ENCODE measurements at regions not wholly inside any gene's neighbourhood (a gene's known extent, or its start where the extent isn't known, plus 50 kb on each side); places are given as distances from the start of the nearest gene placed in this dataset.
"Not testable (repeated sequence)": the region's sequence is repeated elsewhere in the genome, so short reads cannot be mapped to it uniquely, and the experiment has no call there.

DNA sequence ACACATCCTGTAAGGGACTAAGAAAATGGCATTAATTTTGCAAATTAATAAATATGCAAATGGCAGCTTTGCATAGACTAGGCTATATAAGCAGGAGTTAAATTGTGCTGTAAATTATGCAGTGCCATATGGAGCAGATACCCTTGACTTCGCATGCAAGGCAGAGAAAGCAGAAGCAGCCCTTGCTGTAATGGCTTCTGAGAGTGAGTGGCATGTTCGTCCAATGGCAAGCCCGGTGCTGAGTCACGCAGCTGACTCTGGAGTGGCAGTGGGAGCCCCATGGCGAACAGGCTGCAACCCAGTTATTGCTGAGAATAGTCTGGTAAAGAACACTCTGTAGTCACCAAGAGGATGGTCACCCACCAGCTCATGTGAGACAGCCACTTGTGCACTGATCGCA lies 1186.5 kb downstream of the TYW1 start:
- TF ChIP-seq, protein P1, sequence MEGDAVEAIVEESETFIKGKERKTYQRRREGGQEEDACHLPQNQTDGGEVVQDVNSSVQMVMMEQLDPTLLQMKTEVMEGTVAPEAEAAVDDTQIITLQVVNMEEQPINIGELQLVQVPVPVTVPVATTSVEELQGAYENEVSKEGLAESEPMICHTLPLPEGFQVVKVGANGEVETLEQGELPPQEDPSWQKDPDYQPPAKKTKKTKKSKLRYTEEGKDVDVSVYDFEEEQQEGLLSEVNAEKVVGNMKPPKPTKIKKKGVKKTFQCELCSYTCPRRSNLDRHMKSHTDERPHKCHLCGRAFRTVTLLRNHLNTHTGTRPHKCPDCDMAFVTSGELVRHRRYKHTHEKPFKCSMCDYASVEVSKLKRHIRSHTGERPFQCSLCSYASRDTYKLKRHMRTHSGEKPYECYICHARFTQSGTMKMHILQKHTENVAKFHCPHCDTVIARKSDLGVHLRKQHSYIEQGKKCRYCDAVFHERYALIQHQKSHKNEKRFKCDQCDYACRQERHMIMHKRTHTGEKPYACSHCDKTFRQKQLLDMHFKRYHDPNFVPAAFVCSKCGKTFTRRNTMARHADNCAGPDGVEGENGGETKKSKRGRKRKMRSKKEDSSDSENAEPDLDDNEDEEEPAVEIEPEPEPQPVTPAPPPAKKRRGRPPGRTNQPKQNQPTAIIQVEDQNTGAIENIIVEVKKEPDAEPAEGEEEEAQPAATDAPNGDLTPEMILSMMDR (IDR thresholded peaks at IDR 0.05; ENCODE audit: insufficient read depth, low read depth, low read length, missing control alignments), result no peak
- no peak for DNase-seq (ENCODE audit: low read depth)
- H3K4me3 ChIP-seq (ENCODE audit: low read depth, low read length), result no peak overlapping the region

DNA sequence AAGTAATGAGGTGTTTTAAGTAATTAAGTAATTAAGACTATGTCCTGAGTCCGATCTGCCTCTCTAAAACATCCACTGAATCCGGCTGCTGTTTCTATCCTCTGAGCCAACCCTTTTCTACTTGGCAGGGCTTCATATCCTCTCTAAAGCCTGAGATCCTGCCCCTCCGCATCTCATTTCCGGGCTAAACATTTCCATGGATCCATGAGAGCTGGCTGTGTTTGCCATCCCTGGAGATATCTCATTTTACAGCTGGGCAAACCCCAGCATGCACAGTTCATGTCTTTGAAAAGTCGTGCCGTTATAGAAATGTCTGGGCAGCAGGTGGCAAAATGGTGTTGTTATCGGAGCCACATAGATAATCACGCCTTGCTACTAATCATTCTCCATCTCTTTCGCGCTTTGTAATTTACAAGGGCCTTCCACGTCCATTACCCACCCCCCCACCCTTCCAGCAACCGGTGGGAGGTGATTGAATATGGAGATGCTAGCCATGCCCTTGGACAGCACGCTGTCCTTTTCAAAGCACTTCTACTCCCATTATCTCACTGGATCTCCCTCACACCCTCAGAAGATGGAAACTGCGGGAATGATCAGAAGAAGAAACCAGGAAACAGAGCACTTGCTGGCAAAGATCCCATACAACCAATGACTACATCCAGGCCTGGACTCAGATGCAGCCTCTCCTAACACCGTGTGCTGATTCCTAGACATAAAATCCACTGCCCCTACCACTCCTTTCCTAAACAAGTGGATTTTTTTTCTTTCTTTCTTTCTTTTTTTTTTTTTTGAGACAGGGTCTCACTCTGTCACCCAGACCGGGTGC lies 1189.2 kb downstream of the TYW1 start:
- DNase-seq (ENCODE audit: low read depth), result no peak

DNA sequence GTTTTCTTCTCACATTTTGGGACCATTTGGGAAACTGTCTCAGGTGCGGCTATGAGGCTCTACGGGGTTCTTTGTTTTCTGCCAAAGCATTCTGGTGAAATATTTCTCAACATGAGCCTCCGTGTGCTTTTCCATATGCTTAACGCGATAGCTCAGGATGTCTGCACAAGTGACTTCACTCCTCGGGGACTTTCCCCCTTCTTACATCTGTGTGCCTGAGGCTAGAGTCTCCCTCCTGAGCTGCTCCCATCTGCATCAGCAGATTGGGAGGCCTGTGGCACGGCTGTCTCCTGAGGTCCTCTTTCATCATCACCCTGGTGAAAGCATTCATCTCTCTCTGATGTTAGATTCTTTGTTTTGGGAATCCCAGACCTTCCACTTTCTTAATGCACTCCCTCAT lies 1190.9 kb downstream of the TYW1 start:
- H3K4me3 ChIP-seq (ENCODE audit: low read depth, low read length), result no peak overlapping the region
- TF ChIP-seq, protein P1 (IDR thresholded peaks at IDR 0.05; ENCODE audit: insufficient read depth, low read depth, low read length, missing control alignments), result no peak
- no peak for DNase-seq (ENCODE audit: low read depth)

More for the DNA sequence above, 1189.2 kb downstream of the TYW1 start:
- TF ChIP-seq, protein P1 (IDR thresholded peaks at IDR 0.05; ENCODE audit: insufficient read depth, low read depth, low read length, missing control alignments), result no peak
- no peak overlapping the region for H3K4me3 ChIP-seq (ENCODE audit: low read depth, low read length)

DNA sequence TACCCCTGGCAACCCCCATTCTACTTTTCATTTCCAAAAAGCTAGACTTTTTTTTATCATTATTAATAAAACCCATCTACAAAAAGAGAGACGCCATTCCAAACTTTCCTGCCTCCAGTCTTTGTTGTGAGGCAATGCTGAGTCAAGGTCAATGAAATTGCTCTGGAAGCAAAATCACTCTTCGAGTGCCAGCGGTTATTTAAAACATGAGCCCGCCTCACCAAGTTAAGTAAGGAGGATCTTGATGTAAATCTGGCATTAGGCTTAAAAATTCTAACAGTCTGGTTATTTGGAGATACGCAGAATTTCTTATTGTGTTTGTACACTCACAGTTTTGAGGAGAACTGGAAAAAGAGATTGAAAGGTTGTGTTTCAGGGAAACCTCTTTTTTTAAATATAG lies 1196.3 kb downstream of the TYW1 start:
- no peak overlapping the region for H3K4me3 ChIP-seq (ENCODE audit: low read depth, low read length)
- no peak for DNase-seq (ENCODE audit: low read depth)
- TF ChIP-seq, protein P1 (IDR thresholded peaks at IDR 0.05; ENCODE audit: insufficient read depth, low read depth, low read length, missing control alignments), result no peak

DNA sequence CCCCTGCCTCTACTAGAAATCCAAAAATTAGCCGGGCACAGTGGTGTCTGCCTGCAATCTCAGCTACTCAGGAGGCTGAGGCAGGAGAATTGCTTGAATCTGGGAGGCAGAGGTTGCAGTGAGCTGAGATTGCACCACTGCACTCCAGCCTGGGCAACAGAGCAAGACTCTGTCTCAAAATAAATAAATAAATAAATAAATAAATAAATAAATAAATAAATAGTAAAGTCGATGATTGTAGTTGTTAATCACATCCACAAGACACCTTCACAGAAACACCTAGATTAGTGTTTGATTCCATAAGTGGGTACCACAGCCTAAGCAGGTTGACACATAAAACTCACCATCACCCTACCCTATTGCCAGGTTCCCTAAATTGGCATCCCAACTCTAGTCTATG lies 1199.0 kb downstream of the TYW1 start:
- not testable (repeated sequence) for H3K4me3 ChIP-seq (ENCODE audit: low read depth, low read length); DNase-seq (ENCODE audit: low read depth)

DNA sequence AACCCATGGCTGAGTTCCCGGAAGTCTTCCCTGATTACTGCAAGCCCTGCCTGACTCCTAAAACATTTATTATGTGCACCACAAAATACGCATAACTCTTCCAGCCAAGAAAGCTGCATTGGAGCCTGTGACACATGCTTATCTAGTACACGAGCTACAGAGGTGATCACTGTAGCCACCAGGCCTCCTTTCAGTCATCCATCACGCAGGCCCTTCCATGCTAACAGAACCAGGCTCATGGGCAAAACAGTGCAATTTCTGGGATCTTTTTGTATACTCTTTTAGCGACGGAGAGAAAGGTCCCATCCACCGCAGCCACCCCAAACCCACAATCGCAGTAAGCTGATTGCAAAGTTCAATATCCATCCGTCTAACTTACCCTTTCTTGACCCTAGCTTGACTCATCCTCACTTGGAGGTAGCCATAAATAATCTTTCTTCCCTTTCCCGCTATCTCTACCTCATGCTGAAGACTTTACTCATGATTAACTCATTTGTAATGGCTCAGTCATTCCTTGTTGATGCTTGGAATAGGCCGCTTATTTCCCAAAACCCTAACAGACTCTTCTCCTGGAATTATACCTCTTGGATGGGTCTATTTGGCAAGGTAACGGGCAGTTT lies 1203.5 kb downstream of the TYW1 start:
- no peak for DNase-seq (ENCODE audit: low read depth)
- H3K4me3 ChIP-seq (ENCODE audit: low read depth, low read length), result no peak overlapping the region
- TF ChIP-seq, protein P1 (IDR thresholded peaks at IDR 0.05; ENCODE audit: insufficient read depth, low read depth, low read length, missing control alignments), result no peak

DNA sequence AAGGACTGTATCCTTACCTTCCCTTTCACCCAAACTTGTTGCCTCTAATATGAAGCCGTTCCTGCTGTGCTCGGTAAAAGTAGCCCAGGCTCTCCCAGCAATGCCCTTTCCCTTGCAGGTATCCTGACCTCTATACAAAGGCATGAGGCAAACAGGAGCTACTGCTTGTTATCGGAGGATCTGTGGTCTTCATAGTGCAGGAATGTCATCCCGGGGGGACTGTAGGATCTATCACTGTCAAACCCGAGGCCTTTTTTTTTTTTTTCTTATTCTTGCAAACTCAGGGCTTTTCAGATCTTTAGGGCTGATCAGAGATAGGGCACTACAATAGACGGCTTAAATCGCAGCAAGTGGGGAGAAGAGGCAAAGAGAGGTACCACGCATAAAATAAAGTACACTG lies 1206.6 kb downstream of the TYW1 start:
- H3K4me3 ChIP-seq (ENCODE audit: low read depth, low read length), result no peak overlapping the region
- TF ChIP-seq, protein P1 (IDR thresholded peaks at IDR 0.05; ENCODE audit: insufficient read depth, low read depth, low read length, missing control alignments), result no peak
- no peak for DNase-seq (ENCODE audit: low read depth)

Data from GM12865 (cell line).